Spleen (tissue), 11 donors: ENCODE measurements at regions not wholly inside any gene's neighbourhood (a gene's known extent, or its start where the extent isn't known, plus 50 kb on each side); places are given as distances from the start of the nearest gene placed in this dataset.
"Not testable (repeated sequence)": the region's sequence is repeated elsewhere in the genome, so short reads cannot be mapped to it uniquely, and the experiment has no call there.

Source experiments
- DNase-seq: peaks from one replicate; pipeline ENCODE4 v3.0.0-alpha.2; 2020
- H3K27ac ChIP-seq, 8 donors: fragments of 200-600 bp; sonication (generic) in 7 of 8; 1 replicate in 4 of 8; 2 replicates in 4 of 8; pipeline versions ENCODE4 v1.5.0 to v1.8.0; 2016 to 2021; ENCODE audit warnings: inconsistent platforms in 4 of 8, mild to moderate bottlenecking in 4 of 8, moderate library complexity in 1 of 8
- H3K27me3 ChIP-seq, 7 donors: fragments of 200-600 bp; sonication (generic) in 6 of 7; replicated peaks in 1 of 7; 1 replicate in 4 of 7; 2 replicates in 3 of 7; pipeline versions ENCODE4 v1.5.0 to v1.8.0; 2016 to 2021; ENCODE audit warnings: inconsistent platforms in 3 of 7, mild to moderate bottlenecking in 1 of 7
- H3K36me3 ChIP-seq, 6 donors: fragments of 200-600 bp; sonication (generic) in 5 of 6; 1 replicate in 4 of 6; 2 replicates in 2 of 6; pipeline versions ENCODE4 v1.5.0 to v1.8.0; 2016 to 2021; ENCODE audit warnings: inconsistent platforms in 2 of 6
- H3K4me1 ChIP-seq, 6 donors: fragments of 200-600 bp; sonication (generic) in 5 of 6; 1 replicate in 3 of 6; 2 replicates in 3 of 6; pipeline versions ENCODE4 v1.5.0 to v1.8.0; 2016 to 2021; ENCODE audit warnings: inconsistent platforms in 3 of 6
- H3K4me3 ChIP-seq, 8 donors: fragments of 200-600 bp; sonication (generic) in 7 of 8; 1 replicate in 4 of 8; 2 replicates in 4 of 8; pipeline versions ENCODE4 v1.5.0 to v1.8.0; 2016 to 2021; ENCODE audit warnings: inconsistent platforms in 4 of 8, mild to moderate bottlenecking in 4 of 8, moderate library complexity in 2 of 8
- H3K9me3 ChIP-seq, 8 donors: fragments of 200-600 bp; sonication (generic) in 7 of 8; 1 replicate in 4 of 8; 2 replicates in 4 of 8; pipeline versions ENCODE4 v1.5.0 to v1.8.0; 2016 to 2021; ENCODE audit warnings: inconsistent platforms in 4 of 8
- POLR2A ChIP-seq, 3 donors: fragments of 450-650 bp; IDR thresholded peaks; one replicate each; pipeline ENCODE4 v1.5.1; 2017; ENCODE audit warnings: antibody characterized with exemption in 3 of 3, mild to moderate bottlenecking in 1 of 3
- POLR2AphosphoS5 ChIP-seq, 3 donors: sonication (generic); formaldehyde crosslinking; IDR thresholded peaks; one replicate each; pipeline ENCODE4 v1.5.1; 2017; ENCODE audit warnings: antibody characterized with exemption in 3 of 3
- WGBS, 5 donors: extraction: QIAGEN DNeasy Blood & Tissue Kit in 3 of 5; methylation state at CpG; one replicate each; pipeline versions ENCODE4 v1.1.5 to v1.1.7; 2013 to 2018; 5-methylcytosine and 5-hydroxymethylcytosine counted together
- intact Hi-C: fragments of 100-400 bp; cut with DNase I; formaldehyde crosslinking; loops from one replicate; pipeline ENCODE4 v1.15.0; 2023; ENCODE audit warnings: low total_unique reads
- TF ChIP-seq, protein P1 (sequence below), 11 experiments: fragments of 200-600 bp in 7 of 11; fragments of 450-650 bp in 4 of 11; sonication (generic) in 4 of 11; IDR thresholded peaks in 8 of 11; conservative IDR thresholded peaks in 3 of 11; 1 replicate in 7 of 11; 2 replicates in 4 of 11; pipeline versions ENCODE4 v1.4.0 to v1.8.0; 2016 to 2021; ENCODE audit warnings: antibody characterized with exemption in 11 of 11, inconsistent platforms in 4 of 11, mild to moderate bottlenecking in 1 of 11
- donor health status: healthy with polysubstance abuse.
- donor health status: DM: no; HTN: no; CAD: no; lungs with moderate emphysema.
- donor health status: DM: no; HTN: no; CAD: no.
- donor health status: Bipolar disorder and iron deficiency.
- donor health status: healthy.
- donor health status: DM: no; HTN: no; CAD: no.
- donor health status: DM: yes; HTN: yes; CAD: no.

- Histone ChIP-seq H3K9me3 (no peaks in the 10 kb centered on the region), H3K36me3 (no peaks in the 10 kb centered on the region), H3K27me3 (peaks cover 0 to 16% (median 0%) of the 10 kb centered on the region in 7 donors), H3K27ac (no peak overlapping the region), H3K4me1 (no peaks in the 10 kb centered on the region), H3K4me3 (no peak overlapping the region)
- TF ChIP-seq, protein P1, sequence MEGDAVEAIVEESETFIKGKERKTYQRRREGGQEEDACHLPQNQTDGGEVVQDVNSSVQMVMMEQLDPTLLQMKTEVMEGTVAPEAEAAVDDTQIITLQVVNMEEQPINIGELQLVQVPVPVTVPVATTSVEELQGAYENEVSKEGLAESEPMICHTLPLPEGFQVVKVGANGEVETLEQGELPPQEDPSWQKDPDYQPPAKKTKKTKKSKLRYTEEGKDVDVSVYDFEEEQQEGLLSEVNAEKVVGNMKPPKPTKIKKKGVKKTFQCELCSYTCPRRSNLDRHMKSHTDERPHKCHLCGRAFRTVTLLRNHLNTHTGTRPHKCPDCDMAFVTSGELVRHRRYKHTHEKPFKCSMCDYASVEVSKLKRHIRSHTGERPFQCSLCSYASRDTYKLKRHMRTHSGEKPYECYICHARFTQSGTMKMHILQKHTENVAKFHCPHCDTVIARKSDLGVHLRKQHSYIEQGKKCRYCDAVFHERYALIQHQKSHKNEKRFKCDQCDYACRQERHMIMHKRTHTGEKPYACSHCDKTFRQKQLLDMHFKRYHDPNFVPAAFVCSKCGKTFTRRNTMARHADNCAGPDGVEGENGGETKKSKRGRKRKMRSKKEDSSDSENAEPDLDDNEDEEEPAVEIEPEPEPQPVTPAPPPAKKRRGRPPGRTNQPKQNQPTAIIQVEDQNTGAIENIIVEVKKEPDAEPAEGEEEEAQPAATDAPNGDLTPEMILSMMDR (IDR thresholded peaks at IDR 0.05 in 8 of 11, conservative IDR thresholded peaks at IDR 0.05 in 3 of 11) = no peak
- TF ChIP-seq POLR2AphosphoS5 (IDR thresholded peaks at IDR 0.05) (no peak), POLR2A (IDR thresholded peaks at IDR 0.05) (no peak)
- intact Hi-C loops = no loop called here
- DNase-seq = no peak
Observed at GRCh38 chr2:175247159-175247558, 65.6 kb upstream of the ATP5MC3 start.

- Histone ChIP-seq H3K36me3 (no peaks in the 10 kb centered on the region), H3K27me3 (peaks cover 0 to 3% (median 0%) of the 10 kb centered on the region in 7 donors), H3K27ac (no peak overlapping the region), H3K4me1 (no peaks in the 10 kb centered on the region), H3K9me3 (peaks cover 0 to 9% (median 6%) of the 10 kb centered on the region in 8 donors), H3K4me3 (no peak overlapping the region)
- TF ChIP-seq POLR2AphosphoS5 (IDR thresholded peaks at IDR 0.05) (no peak), POLR2A (IDR thresholded peaks at IDR 0.05) (no peak)
- TF ChIP-seq, protein P1 (IDR thresholded peaks at IDR 0.05 in 8 of 11, conservative IDR thresholded peaks at IDR 0.05 in 3 of 11) = no peak
- DNase-seq = no peak
- 69 to 82% (median 76%) methylated on average over 1 of the region's 1 CpG for WGBS, 5 donors
- intact Hi-C loops = no loop called here
Observed at GRCh38 chr2:175244697-175245096, 63.2 kb upstream of the ATP5MC3 start.

DNA sequence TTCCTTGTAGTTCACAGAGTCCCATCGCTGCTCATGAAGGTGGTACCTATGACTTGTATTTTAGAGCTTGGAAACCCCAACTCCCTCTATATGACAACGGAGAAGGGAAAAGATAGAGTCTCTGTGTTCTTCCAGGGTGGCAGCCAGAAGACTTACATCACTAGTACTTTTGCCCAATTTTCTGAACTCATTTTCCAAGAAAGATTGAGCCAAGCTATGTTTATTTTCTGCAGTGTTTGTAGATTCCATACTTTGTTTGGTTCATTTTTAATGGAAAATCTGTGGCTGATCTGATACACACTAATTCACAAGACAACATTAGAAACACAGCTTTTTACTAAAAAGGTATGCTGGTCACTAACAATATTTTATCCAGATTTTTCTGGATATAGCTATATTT lies 60.2 kb upstream of the ATP5MC3 start:
- TF ChIP-seq, protein P1 (IDR thresholded peaks at IDR 0.05 in 8 of 11, conservative IDR thresholded peaks at IDR 0.05 in 3 of 11) = no peak
- TF ChIP-seq POLR2A (IDR thresholded peaks at IDR 0.05) (no peak), POLR2AphosphoS5 (IDR thresholded peaks at IDR 0.05) (no peak)
- Histone ChIP-seq H3K27me3 (no peaks in the 10 kb centered on the region), H3K27ac (no peak overlapping the region), H3K4me1 (no peaks in the 10 kb centered on the region), H3K9me3 (peaks cover 0 to 23% (median 19%) of the 10 kb centered on the region in 8 donors), H3K36me3 (no peaks in the 10 kb centered on the region), H3K4me3 (no peak overlapping the region)
- no peak for DNase-seq
- intact Hi-C loops = no loop called here
- WGBS, 5 donors = 84 to 94% (median 88%) methylated on average over 2 of the region's 2 CpGs

DNA sequence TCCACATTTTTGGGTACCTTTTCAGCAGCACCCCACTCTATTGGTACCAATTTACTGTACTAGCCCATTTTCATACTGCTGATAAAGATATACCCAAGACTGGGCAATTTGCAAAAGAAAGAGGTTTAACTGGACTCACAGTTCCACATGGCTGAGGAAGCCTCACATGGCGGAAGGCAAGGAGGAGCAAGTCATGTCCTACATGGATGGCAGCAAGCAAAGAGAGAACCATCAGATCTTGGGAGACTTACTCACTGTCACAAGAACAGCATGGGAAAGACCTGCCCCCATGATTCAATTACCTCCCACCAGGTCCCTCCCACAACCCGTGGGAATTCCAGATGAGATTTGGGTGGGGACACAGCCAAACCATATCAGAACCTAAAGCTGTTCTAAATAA lies 58.5 kb upstream of the ATP5MC3 start:
- H3K36me3 ChIP-seq, H3K27ac ChIP-seq, DNase-seq, H3K27me3 ChIP-seq, H3K4me3 ChIP-seq, intact Hi-C loops, H3K4me1 ChIP-seq: not testable (repeated sequence)
- peaks cover 0 to 23% (median 19%) of the 10 kb centered on the region in 8 donors for H3K9me3 ChIP-seq
- 96 to 100% (median 98%) methylated on average over 2 of the region's 2 CpGs for WGBS, 5 donors

DNA sequence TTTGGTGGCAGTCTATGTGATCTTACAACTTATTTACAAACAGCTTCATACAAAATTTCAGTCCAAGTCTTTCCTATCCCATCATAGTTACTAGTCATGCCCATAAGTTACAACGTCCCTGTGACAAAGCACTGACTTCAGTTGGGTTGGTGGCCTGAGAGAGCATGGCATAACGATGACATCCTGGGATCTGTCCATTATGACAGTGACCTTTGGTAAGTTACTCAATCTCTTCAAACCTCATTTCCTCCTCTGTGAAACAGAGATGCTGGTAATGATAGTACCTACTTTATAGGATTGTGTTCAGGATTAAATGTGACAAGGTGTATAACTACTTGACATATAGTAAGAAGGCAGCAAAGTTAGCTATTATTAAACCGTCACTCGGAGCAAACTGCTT lies 55.4 kb upstream of the ATP5MC3 start:
- TF ChIP-seq POLR2A (IDR thresholded peaks at IDR 0.05) = no peak
- H3K4me3 ChIP-seq = no peak overlapping the region

More for the DNA sequence above, 55.4 kb upstream of the ATP5MC3 start:
- no peak overlapping the region for H3K27ac ChIP-seq
- 76 to 92% (median 83%) methylated on average over 4 of the region's 4 CpGs for WGBS, 5 donors
- DNase-seq = no peak
- intact Hi-C loops = no loop called here
- H3K36me3 ChIP-seq = no peaks in the 10 kb centered on the region
- peaks cover 0 to 23% (median 19%) of the 10 kb centered on the region in 8 donors for H3K9me3 ChIP-seq
- peaks cover 0 to 5% (median 0%) of the 10 kb centered on the region in 6 donors for H3K4me1 ChIP-seq
- no peaks in the 10 kb centered on the region for H3K27me3 ChIP-seq
